Stimulated activated CD4-positive, alpha-beta T cell treated with anti-CD3 and anti-CD28 coated beads, Interleukin-2, amount 100 ng/mL, for 24 hours (primary cell): ENCODE measurements at regions not wholly inside any gene's neighbourhood (a gene's known extent, or its start where the extent isn't known, plus 50 kb on each side); places are given as distances from the start of the nearest gene placed in this dataset.
"Not testable (repeated sequence)": the region's sequence is repeated elsewhere in the genome, so short reads cannot be mapped to it uniquely, and the experiment has no call there.

Experiments
- DNase-seq, 2 donors: peaks; one replicate each; pipeline ENCODE4 v3.0.0-alpha.2; 2020

- DNase-seq = no peak
Observed at GRCh38 chr17:53631486-53631885, 191.2 kb upstream of the KIF2B start.

DNA sequence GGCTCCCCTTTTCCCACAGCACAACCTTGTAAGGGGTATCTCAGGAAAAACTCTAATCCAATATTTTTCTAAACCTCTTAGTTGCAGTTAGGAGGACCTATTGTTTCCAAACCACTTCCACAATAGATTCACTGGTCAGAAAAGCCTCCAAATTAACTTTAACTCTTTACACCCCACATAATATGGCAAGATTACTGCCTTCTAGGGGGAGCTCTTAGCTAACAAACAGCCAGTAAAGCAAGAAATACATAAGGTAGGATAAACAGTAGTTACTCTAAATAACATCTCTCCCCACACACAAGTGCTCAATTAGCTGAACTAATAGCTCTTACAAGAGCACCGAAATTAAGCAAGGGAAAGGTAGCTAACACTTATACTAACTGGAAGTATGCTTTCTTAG, 192.1 kb upstream of the KIF2B start:
- no peak for DNase-seq

GRCh38 chr17:53630115-53630514, 192.6 kb upstream of the KIF2B start:
- no peak for DNase-seq

GRCh38 chr17:53629188-53629587, 193.5 kb upstream of the KIF2B start:
- no peak for DNase-seq

DNA sequence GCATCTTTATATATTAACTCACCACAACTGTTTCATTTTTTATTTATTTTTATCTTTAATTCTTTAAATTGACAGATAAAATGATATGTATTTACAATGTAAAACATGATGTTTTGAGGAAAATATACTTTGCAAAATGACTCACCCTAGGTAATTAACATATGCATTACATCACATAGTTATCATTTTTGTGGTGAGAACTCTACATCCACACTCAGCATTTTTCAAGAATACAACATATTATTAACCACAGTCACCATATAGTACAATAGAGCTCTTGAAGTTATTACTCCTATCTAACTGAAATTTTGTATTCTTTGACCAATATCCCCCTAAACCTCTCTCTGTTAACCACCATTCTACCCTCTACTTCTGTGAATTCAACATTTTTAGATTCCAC, 194.7 kb upstream of the KIF2B start:
- DNase-seq = no peak

GRCh38 chr17:53627511-53627910, 195.2 kb upstream of the KIF2B start:
- DNase-seq = no peak

- no peak for DNase-seq
Observed at GRCh38 chr17:53626286-53626685, 196.4 kb upstream of the KIF2B start.

DNA sequence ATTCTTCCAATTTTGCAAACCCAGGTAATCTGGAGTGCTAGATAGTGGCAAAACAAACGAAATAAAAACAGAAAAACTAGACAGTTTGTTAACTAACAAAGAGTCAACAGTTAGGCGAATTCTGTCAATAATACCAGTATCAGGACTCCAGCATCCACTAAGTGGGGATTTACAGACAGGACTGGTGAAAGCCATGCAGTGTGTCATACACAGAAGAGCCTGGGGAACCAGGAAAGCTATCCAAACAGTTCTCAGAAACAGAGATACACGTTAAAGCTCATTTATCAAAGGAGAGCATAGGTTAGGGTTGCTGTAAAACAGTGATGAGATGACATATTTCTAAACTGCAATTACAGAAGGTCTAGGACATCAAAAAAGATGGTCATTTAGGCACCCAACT, 203.7 kb upstream of the KIF2B start:
- no peak for DNase-seq

- not testable (repeated sequence) for DNase-seq
Observed at GRCh38 chr17:53608208-53608607, 214.5 kb upstream of the KIF2B start.

DNA sequence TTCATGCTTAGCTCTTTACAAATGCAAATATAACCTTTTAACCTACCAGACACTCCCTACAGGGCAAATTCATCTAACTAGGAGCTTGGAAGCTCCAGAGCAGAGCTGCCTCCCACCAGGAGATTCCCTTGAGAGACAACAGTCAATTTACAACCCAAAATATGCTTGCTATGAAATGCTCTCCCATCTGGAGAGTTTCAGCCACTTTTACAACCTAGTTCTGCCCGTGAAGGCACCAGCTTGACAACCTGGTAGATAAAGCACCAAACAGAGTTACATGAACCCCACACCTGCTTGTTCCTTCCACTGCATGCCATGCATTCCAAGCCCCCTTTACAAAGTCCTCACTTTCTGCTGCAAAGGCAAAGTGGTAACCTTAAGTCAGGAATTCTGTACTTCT, 215.3 kb upstream of the KIF2B start:
- no peak for DNase-seq

DNA sequence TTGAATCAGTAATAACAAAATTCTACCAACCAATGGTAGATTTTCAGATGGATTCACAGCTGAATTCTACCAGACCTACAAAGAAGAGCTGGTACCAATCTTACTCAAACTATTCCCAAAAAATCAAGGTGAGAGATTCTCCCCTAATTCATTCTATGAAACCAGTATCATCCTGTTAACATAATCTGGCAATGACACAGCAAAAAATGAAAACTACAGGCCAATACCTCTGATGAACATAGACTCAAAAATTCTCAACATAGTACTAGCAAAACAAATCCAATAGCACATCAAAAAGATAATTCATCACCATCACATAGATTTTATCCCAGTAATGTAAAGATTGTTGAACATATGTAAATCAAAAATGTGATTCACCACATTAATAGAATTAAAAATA, 234.4 kb upstream of the KIF2B start:
- no peak for DNase-seq

- DNase-seq = no peak
Observed at GRCh38 chr17:53574038-53574437, 248.7 kb upstream of the KIF2B start.

- no peak for DNase-seq
Observed at GRCh38 chr17:53571342-53571741, 251.4 kb upstream of the KIF2B start.

DNA sequence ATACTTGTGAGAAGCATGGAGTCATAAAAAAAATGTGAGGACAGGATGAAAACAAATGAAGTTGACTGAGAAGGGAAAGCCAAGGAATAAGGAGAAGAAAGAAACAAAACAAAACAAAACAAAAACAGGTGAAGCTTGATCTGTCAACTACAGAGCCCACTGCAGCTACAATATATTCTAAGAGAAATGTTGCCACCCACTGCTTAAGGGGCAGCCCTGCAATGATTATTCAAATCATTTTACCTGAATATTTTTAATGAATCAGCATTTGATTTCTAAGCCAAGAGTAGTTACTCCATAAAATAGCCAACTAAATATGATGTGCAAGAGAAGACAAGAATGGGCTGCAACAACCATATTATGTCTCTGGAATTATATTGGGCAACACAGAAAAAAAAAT, 252.0 kb upstream of the KIF2B start:
- DNase-seq = no peak

GRCh38 chr17:53560953-53561352, 261.8 kb upstream of the KIF2B start:
- DNase-seq = no peak

DNA sequence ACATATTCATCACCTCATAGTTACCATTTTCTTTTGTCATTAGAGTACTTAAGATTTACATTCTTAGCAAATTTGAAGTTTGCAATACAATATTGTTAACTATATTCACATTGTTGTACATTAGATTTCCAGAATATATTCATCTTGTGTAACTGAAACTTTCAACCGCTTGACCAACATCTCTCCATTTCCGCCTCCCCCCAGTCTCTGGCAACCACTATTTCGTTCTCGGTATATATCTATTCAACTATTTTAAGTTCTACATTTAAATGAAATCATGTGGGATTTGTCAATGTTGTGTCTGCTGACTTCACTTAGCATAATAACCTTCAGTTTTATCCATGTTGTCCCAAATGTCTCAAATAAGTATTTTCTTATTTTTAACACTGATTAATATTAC, 274.5 kb upstream of the KIF2B start:
- DNase-seq = no peak

- no peak for DNase-seq
Observed at GRCh38 chr17:53543472-53543871, 279.3 kb upstream of the KIF2B start.

DNA sequence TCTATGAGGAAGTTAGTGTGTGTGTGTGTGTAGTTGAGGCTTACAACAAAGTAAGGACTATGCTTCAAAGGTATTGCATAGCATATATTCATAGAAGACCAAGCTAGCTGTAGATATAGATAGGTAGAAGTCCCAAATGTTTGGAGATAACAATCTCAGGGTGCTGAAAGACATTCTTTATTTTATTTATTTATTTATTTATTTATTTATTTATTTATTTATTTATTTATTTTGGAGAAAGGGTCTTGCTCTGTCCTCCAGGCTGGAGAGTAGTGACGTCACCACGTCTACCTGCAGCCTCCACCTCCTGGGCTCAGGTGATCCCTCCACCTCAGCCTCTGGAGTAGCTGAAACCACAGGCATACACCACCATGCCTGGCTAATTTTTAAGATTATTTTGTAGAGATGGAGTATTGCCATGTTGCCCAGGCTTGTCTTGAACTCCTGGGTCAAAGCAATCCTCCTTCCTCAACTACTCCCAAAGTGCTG, 284.6 kb upstream of the KIF2B start:
- no peak for DNase-seq

DNA sequence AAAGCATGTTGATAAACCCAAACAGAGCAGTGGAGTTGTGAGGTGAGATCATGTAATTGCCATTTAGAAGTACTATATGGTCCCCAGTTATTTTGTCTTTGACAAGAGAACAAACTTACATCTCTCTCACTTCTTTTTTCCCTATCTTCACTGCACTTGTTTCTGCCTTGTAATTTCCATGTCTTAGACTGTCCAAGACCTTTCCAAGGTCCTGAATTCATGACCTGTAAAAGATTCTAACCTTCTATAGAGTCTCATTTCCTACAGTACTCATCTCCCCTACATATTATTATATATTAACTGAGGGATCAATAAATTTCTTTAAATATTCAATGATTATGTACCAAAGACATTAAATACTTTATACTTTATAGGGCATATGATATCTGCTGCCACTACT, 295.3 kb upstream of the KIF2B start:
- no peak for DNase-seq

DNA sequence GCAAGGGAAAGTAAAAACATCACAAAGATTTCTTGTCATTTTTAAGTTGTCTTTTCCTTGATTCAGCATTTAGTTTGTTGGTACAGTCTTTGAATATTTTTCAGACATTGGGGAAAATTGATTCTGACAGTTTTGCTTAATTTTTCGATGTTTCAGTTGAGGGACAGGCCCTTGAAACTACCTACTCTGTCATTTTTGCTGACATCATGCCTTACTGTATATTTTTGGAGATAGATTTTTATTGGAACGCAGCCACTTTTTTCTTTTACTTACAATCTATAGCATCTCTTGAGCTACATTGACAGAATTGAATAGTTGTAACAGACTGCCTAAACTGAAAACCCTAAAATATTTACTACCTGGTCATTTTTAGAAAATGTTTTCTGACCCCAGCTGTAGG, 297.1 kb upstream of the KIF2B start:
- DNase-seq = no peak

- DNase-seq = no peak
Observed at GRCh38 chr17:53516636-53517035, 306.1 kb upstream of the KIF2B start.

- DNase-seq = no peak
Observed at GRCh38 chr17:53499277-53499676, 323.4 kb upstream of the KIF2B start.

DNA sequence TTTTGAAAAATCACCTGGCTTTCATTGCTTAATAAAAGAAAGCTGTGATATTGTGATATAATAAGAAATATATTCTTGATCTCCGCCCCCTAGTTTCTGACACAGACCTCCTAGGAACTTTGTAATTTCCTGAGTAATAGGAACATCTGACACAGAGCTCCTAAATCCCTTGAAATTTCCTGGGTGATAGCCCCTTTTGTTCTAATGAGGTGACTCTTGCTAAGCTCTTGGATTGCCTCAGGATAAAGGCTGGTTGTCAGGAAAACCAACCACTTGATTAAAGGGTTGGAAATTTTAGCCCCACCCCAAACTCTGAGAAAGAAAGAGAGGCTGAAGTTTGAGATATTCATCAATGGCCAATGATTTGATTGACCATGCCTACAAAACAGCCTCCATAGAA, 326.4 kb upstream of the KIF2B start:
- DNase-seq = no peak

DNA sequence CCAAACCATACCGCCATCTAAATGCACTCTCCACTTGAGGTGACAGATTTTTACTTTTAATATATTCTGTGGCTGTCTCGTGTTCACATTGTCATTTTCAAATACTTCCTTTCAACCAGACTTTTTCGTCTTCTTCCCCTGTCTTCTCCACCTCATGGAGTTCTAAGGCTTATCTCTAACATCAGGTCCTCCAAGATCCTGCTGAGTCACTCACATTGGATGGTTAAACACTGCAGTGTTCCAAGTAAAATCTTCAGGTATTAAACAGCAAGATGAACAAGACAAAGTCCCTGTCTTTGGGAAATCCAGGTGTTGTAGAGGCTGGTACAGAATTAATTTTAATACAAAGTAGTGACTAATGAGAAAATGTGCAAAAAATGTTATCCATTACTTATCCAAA, 330.2 kb upstream of the KIF2B start:
- no peak for DNase-seq

DNA sequence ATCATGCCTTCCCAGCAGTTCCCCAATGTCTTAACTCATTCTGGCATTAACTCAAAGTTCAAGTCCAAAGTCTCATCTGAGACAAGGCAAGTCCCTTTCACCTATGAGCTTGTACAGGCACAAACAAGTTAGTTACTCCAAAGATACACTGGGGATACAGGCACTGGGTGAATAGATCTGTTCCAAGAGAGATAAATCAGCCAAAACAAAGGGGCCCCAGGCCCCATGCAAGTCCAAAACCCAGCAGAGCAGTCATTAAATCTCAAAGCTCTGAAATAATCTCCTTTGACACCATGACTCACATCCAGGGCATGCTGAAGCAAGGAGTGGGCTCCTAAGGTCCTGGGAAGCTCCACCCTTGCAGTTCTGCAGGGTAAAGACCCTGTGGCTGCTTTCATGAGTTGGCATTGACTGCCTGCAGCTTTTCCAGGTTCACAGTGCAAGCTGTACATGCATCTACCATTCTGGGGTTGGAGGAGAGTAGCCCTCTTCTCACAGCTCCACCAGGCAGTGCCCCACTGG, 332.2 kb upstream of the KIF2B start:
- DNase-seq = no peak

DNA sequence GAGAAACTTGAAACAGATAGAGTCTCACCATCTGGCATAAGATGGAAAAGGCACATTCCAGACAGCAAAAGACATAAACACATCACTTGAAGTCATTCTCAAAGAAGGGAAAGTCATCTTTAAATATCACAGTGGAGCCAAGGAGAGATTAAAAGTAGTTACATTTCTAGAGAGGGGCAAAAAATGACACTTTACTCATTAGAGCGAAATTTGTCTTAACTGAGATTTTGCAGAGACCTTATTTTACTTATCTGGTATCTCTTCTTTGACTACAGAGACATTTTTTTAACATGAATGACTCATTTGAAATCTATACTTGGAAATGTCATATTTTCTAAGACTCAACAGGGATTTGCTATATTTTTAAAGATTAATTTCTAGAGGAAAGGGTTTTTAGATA, 339.0 kb upstream of the KIF2B start:
- no peak for DNase-seq
